Fibroblast of lung (primary cell): ENCODE measurements at regions not wholly inside any gene's neighbourhood (a gene's known extent, or its start where the extent isn't known, plus 50 kb on each side); places are given as distances from the start of the nearest gene placed in this dataset.

Source experiments
- DNase-seq, 2 donors: peaks; one replicate each; pipeline versions ENCODE4 v3.0.0 to v3.0.0-alpha.2; 2010; ENCODE audit warnings: low read depth in 2 of 2
- H2AFZ ChIP-seq: 2 replicates; pipeline ENCODE4 v1.5.1; 2012; ENCODE audit warnings: low read length, control low read depth, inconsistent platforms
- H3K27ac ChIP-seq: 2 replicates; pipeline ENCODE4 v1.5.1; 2011; ENCODE audit warnings: low read length, control low read depth; ENCODE audit not compliant: insufficient read depth
- H3K27me3 ChIP-seq: 2 replicates; pipeline ENCODE4 v1.5.1; 2011; ENCODE audit warnings: mild to moderate bottlenecking, low read length; ENCODE audit not compliant: control insufficient read depth, insufficient read depth
- H3K36me3 ChIP-seq: 2 replicates; pipeline ENCODE4 v1.5.1; 2011; ENCODE audit warnings: low read length; ENCODE audit not compliant: control insufficient read depth, insufficient read depth
- H3K4me1 ChIP-seq: 2 replicates; pipeline ENCODE4 v1.5.1; 2011; ENCODE audit warnings: low read length; ENCODE audit not compliant: control insufficient read depth, insufficient read depth; ENCODE audit errors: extremely low read depth
- H3K4me2 ChIP-seq: 2 replicates; pipeline ENCODE4 v1.5.1; 2011; ENCODE audit warnings: low read length, control low read depth; ENCODE audit not compliant: insufficient read depth; ENCODE audit errors: extremely low read depth
- H3K4me3 ChIP-seq, 4 experiments: fragments of 200-600 bp in 1 of 4; sonication (generic) in 1 of 4; replicated peaks in 1 of 4; 2 replicates each; pipeline ENCODE4 v1.5.1; 2011 to 2016; ENCODE audit warnings: low read length in 4 of 4, low read depth in 3 of 4, mild to moderate bottlenecking in 3 of 4, control low read depth in 2 of 4, inconsistent platforms in 1 of 4, mixed read lengths in 1 of 4; ENCODE audit not compliant: insufficient read depth in 1 of 4; ENCODE audit errors: control extremely low read depth in 1 of 4
- H3K79me2 ChIP-seq: 2 replicates; pipeline ENCODE4 v1.5.1; 2012; ENCODE audit warnings: mild to moderate bottlenecking, low read length, inconsistent platforms; ENCODE audit not compliant: control insufficient read depth, insufficient read depth
- H3K9ac ChIP-seq: 2 replicates; pipeline ENCODE4 v1.5.1; 2011; ENCODE audit warnings: mild to moderate bottlenecking, low read length, control low read depth; ENCODE audit not compliant: insufficient read depth
- H3K9me3 ChIP-seq: 2 replicates; pipeline ENCODE4 v1.5.1; 2012; ENCODE audit warnings: low read depth, low read length; ENCODE audit not compliant: control insufficient read depth, insufficient read depth
- H4K20me1 ChIP-seq: 2 replicates; pipeline ENCODE4 v1.5.1; 2011; ENCODE audit warnings: low read length; ENCODE audit not compliant: control insufficient read depth, insufficient read depth; ENCODE audit errors: extremely low read depth
- EZH2 ChIP-seq: IDR thresholded peaks from 2 replicates; pipeline ENCODE4 v1.5.1; 2012; ENCODE audit warnings: low read length, control low read depth, mild to moderate bottlenecking; ENCODE audit errors: missing control alignments
- TF ChIP-seq, protein P1 (sequence below), 2 donors: IDR thresholded peaks in 1 of 2; conservative IDR thresholded peaks in 1 of 2; 1 replicate in 1 of 2; 2 replicates in 1 of 2; pipeline ENCODE4 v1.5.1; 2011 to 2012; ENCODE audit warnings: low read length in 2 of 2, control low read depth in 1 of 2, inconsistent platforms in 1 of 2, low read depth in 1 of 2, mild to moderate bottlenecking in 1 of 2

DNA sequence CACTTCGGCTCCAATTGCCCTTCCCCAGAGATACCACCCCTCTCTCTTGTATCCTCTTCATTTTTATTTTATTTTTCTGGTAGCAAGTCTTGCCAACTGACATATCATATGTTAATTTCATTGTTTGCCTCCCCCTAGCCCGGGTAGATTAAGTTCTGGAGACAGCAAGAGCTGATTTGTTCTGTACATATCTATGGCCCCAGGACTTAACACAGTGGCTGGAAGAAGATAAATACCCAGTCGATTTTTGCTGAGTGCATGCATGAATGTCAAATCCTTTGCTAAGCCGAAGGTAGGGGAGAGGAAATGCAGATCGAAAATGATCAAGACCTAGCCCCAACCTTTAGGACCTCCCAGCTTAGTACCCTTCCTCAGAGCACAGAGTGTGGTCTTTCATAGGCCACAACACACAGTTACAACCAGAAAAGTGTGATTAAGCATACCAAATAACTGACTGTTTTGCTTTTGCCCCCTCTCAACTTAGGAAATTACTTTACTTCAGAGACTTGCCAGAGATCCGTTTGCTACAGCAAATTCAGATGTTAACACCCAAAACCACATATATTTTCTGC is 58.7 kb upstream of the KLF3 start:
- peaks cover 2% of the 10 kb centered on the region for H3K27me3 ChIP-seq
- TF ChIP-seq EZH2, result no peak
- TF ChIP-seq, protein P1, sequence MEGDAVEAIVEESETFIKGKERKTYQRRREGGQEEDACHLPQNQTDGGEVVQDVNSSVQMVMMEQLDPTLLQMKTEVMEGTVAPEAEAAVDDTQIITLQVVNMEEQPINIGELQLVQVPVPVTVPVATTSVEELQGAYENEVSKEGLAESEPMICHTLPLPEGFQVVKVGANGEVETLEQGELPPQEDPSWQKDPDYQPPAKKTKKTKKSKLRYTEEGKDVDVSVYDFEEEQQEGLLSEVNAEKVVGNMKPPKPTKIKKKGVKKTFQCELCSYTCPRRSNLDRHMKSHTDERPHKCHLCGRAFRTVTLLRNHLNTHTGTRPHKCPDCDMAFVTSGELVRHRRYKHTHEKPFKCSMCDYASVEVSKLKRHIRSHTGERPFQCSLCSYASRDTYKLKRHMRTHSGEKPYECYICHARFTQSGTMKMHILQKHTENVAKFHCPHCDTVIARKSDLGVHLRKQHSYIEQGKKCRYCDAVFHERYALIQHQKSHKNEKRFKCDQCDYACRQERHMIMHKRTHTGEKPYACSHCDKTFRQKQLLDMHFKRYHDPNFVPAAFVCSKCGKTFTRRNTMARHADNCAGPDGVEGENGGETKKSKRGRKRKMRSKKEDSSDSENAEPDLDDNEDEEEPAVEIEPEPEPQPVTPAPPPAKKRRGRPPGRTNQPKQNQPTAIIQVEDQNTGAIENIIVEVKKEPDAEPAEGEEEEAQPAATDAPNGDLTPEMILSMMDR (conservative IDR thresholded peaks at IDR 0.05 in 1 of 2, IDR thresholded peaks at IDR 0.05 in 1 of 2; ENCODE audit: low read depth in 1 of 2, low read length in 2 of 2), result no peak
- no peak overlapping the region for H3K4me2 ChIP-seq
- DNase-seq, result no peak
- no peaks in the 10 kb centered on the region for H4K20me1 ChIP-seq
- H3K4me1 ChIP-seq, result no peaks in the 10 kb centered on the region
- no peak overlapping the region for H2AFZ ChIP-seq
- no peak overlapping the region for H3K9ac ChIP-seq
- no peaks in the 10 kb centered on the region for H3K79me2 ChIP-seq
- H3K27ac ChIP-seq, result no peak overlapping the region
- no peak overlapping the region for H3K4me3 ChIP-seq
- no peaks in the 10 kb centered on the region for H3K36me3 ChIP-seq
- H3K9me3 ChIP-seq, result no peaks in the 10 kb centered on the region

- Histone ChIP-seq H3K9ac (no peak overlapping the region), H2AFZ (no peak overlapping the region), H3K36me3 (no peaks in the 10 kb centered on the region), H3K27me3 (peaks cover 2% of the 10 kb centered on the region), H3K9me3 (no peaks in the 10 kb centered on the region), H3K79me2 (no peaks in the 10 kb centered on the region), H3K4me2 (no peak overlapping the region), H3K4me3 (no peak overlapping the region), H4K20me1 (no peaks in the 10 kb centered on the region), H3K27ac (no peak overlapping the region), H3K4me1 (no peaks in the 10 kb centered on the region)
- TF ChIP-seq, protein P1 (conservative IDR thresholded peaks at IDR 0.05 in 1 of 2, IDR thresholded peaks at IDR 0.05 in 1 of 2; ENCODE audit: low read depth in 1 of 2, low read length in 2 of 2), result no peak
- TF ChIP-seq EZH2, result no peak
- DNase-seq, result peak in 1 of 2 donors; percentile 33
Measured at GRCh38 chr4:38605753-38606586, 58.0 kb upstream of the KLF3 start.

DNA sequence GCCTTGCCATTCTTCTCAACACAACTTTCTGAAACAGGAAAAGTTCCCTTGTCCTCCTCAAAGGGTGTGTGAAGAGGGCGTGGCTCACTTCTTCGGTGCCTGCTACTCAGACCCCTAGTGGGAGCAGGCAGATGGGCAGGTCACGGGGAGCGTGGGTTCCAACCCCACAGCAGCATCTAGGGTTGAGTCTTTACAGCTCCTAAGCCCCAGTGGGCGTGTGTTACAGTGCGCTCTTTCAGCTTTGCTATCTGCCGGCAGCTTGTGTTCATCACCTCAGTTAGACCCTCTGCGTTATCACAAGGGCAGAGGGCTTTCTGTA is 57.5 kb upstream of the KLF3 start:
- DNase-seq, result no peak
- TF ChIP-seq, protein P1 (conservative IDR thresholded peaks at IDR 0.05 in 1 of 2, IDR thresholded peaks at IDR 0.05 in 1 of 2; ENCODE audit: low read depth in 1 of 2, low read length in 2 of 2), result no peak
- TF ChIP-seq EZH2, result no peak
- Histone ChIP-seq H3K4me1 (no peaks in the 10 kb centered on the region), H3K27ac (no peak overlapping the region), H3K9ac (no peak overlapping the region), H3K4me2 (no peak overlapping the region), H3K9me3 (no peaks in the 10 kb centered on the region), H4K20me1 (no peaks in the 10 kb centered on the region), H3K27me3 (peaks cover 2% of the 10 kb centered on the region), H3K36me3 (no peaks in the 10 kb centered on the region), H3K79me2 (no peaks in the 10 kb centered on the region), H2AFZ (no peak overlapping the region), H3K4me3 (no peak overlapping the region)
